GM21390 (cell line): ENCODE measurements at regions not wholly inside any gene's neighbourhood (a gene's known extent, or its start where the extent isn't known, plus 50 kb on each side); places are given as distances from the start of the nearest gene placed in this dataset.

Experiments used
- ATAC-seq: cut with Tn5 transposase; IDR thresholded peaks from one replicate; pipeline ENCODE4 v1.9.1; 2021; ENCODE audit not compliant: unreplicated experiment

GRCh38 chr5:154107010-154107409, 68.2 kb downstream of the MFAP3 start:
- ATAC-seq = no peak

GRCh38 chr5:154107756-154108155, 69.0 kb downstream of the MFAP3 start:
- no peak for ATAC-seq

DNA sequence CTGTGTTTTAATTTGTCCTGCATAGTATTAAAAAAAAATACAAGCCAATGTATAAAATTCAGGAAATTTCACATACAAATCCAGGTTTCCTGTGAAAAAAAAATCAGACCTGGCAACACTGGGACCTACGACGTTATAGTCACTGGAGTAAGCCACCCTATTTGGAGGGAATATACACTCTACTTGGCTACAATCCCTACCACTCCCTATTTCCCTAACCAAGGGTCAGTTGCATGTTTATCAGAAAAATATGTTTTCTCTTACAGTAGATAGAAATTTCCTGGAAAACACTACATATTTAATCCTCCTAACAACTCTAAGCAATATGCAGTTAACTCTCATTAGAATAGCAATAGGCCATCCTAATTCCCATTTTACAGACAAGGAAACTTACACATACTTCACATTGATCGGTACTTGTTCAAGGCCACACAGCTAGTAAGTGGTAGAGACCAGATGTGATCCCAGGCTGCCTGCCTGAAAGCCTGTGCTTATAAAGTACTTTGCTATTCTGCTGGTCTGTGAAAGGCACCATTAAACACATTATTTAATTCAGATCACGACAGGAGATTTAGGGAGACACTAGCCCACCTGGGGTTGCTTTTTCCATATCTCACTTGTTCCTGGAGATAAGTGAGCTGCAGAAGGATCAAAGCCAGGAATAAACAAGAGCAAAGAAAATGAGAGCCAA, 70.8 kb downstream of the MFAP3 start:
- no peak for ATAC-seq

DNA sequence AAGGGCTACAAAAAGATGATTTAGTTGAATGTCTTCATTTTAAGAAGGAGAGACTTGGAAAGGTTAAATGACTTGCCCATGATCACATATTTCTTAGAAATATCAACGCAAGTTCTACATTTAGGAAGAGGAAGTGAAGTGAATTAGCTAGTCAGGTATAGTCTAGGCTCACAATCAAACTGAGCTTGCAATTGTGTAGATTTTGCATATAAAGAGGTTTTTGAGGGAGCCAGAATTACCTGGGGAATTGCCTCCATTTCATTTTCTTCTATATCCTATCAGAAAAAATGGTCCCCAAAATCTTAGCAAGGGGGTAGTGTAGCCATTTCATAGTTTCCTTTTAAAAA, 71.3 kb downstream of the MFAP3 start:
- no peak for ATAC-seq

DNA sequence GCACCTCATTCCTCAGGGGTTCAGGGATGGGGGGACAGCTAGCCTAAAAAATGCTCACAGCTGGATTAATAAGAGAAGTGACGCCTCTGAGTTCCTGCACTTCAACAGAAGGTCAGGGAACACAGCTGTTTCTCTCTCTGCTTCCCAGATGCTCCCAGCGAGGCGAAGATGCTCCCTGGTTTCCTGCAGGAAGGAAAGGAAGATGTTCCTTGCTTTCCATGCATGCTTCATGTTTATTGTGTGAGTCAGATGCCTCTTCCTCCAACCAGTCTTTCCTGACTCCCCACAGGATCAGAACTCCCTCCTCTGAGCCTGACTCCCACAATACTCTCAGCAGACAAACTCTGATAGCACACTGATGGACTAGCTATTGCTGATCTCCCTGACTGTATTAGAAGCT, 71.9 kb downstream of the MFAP3 start:
- ATAC-seq = no peak

- no peak for ATAC-seq
These were observed 72.4 kb downstream of the MFAP3 start for GRCh38 chr5:154111214-154111613.

DNA sequence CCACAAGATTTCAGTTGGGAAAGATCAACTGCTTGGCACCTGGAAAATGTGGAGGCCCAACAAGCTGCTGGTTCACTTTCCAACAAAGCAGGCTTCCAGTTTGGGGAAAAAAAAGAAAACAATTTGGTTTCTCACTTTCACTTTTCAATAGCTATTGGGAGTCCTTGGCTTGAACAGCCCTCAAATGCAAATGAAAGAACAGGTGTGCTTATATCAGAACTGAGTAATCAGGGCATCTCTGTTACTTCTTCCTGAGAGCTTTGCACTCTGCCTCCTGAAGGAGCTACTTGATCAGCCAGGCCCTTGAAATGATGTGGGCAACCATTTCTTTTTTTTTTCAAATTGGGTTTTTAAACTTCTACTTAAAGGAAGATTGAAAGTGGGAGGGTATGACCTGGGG, 73.5 kb downstream of the MFAP3 start:
- ATAC-seq = peak; percentile 87

DNA sequence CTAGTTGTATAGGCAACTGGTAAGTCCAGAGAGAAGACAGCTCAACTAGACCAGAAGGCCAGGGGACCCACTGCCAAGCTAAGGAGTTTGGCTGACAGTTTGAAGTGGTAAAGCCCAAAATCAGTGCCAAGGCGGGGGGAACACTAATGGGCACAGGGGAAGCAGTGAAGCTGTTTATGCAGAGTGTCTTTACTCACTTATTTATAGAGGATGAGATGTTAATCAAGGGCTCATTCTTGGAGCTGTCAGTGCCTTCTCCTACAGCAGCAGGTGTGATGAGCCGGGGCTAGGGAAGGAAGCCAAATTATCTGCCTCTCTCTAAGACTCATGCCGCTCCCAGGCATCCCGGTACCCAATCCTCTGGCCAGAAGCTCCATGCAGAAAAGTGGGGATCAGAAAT, 75.2 kb upstream of the GALNT10 start:
- no peak for ATAC-seq

DNA sequence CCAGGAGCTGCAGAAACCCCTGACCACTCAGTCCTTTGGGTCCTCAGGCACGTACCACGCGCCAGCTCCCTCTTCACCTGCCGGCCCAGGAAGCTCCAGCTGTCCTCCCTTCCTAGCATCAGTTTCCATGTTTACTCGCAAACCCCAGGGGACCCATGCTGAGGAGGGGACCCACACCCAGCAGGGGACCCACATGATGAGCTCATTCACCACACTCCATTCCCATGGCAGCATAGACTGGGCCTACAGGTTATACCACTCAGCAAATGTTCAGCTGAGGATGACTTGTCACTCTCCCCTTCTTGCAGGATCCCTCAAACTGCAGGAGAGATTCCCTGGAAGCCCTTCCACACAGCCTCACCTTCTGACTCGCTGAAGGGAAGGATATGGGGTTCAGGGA, 73.5 kb upstream of the GALNT10 start:
- no peak for ATAC-seq

DNA sequence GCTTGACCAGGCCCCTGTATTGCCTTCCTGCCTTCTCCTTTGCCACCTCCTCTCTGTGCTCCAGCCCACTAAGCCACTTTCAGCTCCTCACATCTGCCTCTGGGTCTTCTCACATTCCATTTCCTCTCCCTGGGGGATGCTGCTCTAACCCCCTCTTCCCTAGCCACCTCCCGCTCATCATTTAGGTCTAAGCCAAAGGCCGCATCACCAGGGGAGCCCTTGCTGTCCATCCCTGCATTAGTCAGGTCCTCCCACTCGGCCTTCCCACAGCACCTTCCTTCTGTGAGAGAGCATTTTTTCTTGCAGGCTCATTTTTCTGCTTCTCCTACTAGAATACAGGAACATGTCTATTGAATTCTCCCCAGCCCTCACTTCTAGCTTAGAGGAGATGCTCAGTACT, 72.6 kb upstream of the GALNT10 start:
- no peak for ATAC-seq

- ATAC-seq = no peak
These were observed 72.1 kb upstream of the GALNT10 start for GRCh38 chr5:154118385-154118784.

- ATAC-seq = peak; percentile 64
These were observed 71.6 kb upstream of the GALNT10 start for GRCh38 chr5:154118893-154119336.

DNA sequence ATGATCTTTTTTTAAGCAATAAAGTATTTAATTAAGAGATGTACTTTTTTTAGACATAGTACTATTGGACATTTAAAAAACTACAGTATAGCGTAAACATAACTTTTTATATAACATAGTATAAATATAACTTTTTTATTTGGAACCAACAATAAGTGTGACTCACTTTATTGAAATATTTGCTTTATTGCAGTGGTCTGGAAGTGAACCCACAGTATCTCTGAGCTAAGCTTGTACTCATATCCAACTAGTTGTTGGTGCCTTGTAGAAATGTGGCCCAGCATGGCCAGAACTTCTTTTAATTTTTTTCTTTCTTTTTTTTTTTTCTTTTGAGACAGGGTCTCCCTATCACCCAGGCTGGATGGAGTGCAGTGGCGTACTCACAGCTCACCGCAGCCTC, 61.5 kb upstream of the GALNT10 start:
- ATAC-seq = no peak

DNA sequence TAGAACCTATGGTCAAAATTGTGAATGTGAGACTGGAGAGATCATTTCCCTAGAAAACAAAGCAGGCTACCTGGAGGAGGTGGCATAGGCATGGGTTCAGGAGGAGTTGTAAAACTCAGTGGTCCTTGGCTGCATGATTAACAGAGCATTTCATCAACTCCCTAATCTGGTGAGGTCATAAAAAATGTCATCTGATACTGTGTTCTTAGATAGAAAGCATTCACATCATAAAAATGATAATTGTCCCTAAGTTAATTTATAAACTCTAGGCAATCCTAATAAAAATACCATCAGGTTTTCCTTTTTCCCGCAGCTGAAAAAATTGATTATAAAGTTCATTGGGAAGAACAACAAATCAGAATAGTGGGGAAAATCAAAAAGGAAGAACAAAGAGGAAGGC, 60.6 kb upstream of the GALNT10 start:
- ATAC-seq = no peak

DNA sequence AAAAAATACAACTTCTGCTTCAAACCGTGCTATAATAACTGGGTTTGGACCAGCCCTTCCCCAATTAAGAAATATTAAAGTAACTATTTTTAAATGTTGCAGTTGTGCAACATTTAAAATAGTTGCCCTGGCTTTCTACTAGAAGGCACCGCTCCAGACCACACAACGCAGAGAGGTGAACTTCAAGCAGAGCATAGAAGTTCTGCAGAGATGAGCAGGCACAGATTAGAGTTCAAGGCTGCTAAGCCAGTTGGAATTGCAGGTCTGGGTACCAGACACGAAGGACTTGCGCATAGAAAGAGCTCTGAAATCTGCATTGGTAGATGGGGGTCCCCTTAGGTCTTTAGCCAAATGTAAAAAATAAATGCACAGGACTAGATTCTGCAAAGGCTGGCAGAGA, 58.7 kb upstream of the GALNT10 start:
- no peak for ATAC-seq

GRCh38 chr5:154132718-154133307, 57.7 kb upstream of the GALNT10 start:
- no peak for ATAC-seq

- no peak for ATAC-seq
These were observed 56.9 kb upstream of the GALNT10 start for GRCh38 chr5:154133591-154133990.

DNA sequence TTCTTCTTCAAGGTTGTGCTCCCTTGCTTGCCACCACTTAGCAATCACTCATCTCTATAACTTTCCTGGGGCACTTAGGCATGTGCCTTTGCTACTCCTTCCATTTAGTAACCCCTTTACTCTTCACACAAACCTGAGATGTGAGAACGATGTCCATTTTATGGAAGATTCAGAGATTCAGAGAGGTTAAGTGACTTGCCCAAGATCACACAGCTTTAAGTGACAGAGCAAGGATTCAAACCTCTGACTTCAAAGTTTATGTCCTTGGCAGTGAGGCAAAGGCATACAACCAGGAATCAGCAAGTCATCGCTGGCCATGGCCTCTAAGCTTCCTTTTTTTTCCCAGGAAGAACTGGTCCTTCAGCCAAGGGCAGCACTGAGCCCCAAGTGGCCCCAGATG, 56.0 kb upstream of the GALNT10 start:
- no peak for ATAC-seq

DNA sequence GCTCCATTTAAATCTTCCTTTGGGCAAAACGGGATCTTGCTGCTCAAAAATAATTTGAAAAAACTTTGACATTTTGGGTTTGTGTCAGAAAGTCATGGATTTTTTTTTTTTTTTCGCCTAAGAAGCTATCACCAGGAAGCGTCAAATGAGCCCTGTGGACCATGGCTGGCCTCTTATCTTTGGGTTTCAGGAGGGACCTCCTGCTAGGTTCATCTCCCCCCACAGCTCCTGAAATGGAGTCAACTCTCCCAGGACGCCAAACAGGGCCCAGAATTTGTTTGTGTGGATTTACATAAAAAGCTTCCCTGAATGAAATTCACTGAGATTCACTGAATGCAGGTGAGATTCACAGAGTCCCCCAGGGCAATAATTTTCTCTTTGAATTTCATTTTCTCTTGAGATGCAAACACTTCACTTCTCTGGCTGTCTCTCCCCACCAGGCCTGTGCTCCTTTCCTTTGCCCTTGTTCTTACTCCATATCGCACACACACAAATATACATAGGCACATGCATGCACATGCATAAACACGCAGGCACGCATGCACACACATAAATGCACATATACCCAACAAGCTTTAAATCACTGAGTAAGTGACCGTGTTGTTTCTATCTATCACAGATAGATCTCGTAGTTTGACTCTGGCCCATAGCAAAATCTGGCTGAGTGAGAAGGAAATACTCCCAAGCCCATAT, 55.3 kb upstream of the GALNT10 start:
- ATAC-seq = no peak

GRCh38 chr5:154136141-154136540, 54.4 kb upstream of the GALNT10 start:
- ATAC-seq = no peak

DNA sequence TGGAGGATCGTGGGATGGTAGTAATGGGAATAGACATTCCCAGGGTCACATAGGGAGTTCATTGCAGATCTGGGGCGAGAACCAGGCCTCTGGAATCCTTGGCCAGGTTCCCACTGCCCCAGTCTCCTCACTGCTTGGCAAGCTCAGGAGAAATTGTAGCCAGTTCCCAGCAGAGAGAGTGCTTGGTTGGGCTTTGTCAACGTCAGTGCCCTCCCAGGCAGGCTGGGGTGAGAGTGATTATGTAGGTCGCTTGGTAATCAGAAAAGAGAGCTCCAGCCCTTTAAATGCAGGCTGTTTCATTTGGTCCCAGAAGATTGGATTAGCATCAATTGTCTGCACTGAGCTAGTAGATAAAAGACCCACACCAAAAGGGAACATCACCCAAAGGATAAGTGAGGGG, 51.8 kb upstream of the GALNT10 start:
- ATAC-seq = no peak

DNA sequence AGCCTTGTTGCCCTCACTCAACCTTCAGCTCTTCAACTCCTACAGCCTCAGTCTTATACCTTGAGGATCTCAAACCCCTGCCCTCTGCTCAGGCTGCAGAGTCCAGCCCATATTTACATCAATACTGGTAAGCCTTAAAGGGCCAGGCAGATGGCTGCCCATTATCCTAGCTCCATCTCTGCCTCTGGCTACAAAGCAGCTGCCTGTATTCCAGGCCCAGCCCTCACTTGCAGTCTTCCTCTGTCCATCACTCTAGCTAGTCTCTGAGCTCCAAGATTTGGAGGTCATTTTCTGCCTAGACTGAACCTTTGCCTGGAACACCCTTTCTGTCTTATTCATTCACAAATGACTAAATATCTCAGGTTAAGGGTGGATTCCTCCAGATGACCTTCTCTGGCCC, 50.2 kb upstream of the GALNT10 start:
- no peak for ATAC-seq
